GM12878 (cell line): ENCODE measurements at regions not wholly inside any gene's neighbourhood (a gene's known extent, or its start where the extent isn't known, plus 50 kb on each side); places are given as distances from the start of the nearest gene placed in this dataset.

Experiments used
- ATF7 ChIP-seq: fragments of 450-650 bp; IDR thresholded peaks from 2 replicates; pipeline ENCODE4 v1.6.1; 2016; ENCODE audit warnings: low read depth, mild to moderate bottlenecking
- BCL11A ChIP-seq: IDR thresholded peaks from 2 replicates; pipeline ENCODE4 v1.6.1; 2011; ENCODE audit warnings: low read depth, low read length
- BHLHE40 ChIP-seq, 2 experiments: fragments of 450-650 bp in 1 of 2; IDR thresholded peaks; 2 replicates each; pipeline ENCODE4 v1.6.1; 2011 to 2017; ENCODE audit warnings: low read depth in 2 of 2, borderline replicate concordance in 1 of 2, improper control_type of control experiment in 1 of 2, low read length in 1 of 2, mild to moderate bottlenecking in 1 of 2
- CREB1 ChIP-seq: IDR thresholded peaks from 2 replicates; pipeline ENCODE4 v1.6.1; 2012; ENCODE audit warnings: low read depth, mild to moderate bottlenecking, inconsistent platforms
- EGR1 ChIP-seq, 2 experiments: IDR thresholded peaks; 1 replicate in 1 of 2; 2 replicates in 1 of 2; pipeline ENCODE4 v1.6.1; 2011 to 2012; ENCODE audit warnings: low read depth in 2 of 2, low read length in 2 of 2, borderline replicate concordance in 1 of 2, mild to moderate bottlenecking in 1 of 2, moderate library complexity in 1 of 2
- ESRRA ChIP-seq: IDR thresholded peaks from 2 replicates; pipeline ENCODE4 v1.6.1; 2012; ENCODE audit warnings: mild to moderate bottlenecking, low read length, improper control_type of control experiment
- JUNB ChIP-seq: IDR thresholded peaks from 2 replicates; pipeline ENCODE4 v1.6.1; 2016; ENCODE audit warnings: antibody characterized with exemption, mild to moderate bottlenecking
- KDM1A ChIP-seq: fragments of 200-600 bp; sonication (generic); IDR thresholded peaks from 2 replicates; pipeline ENCODE4 v1.6.1; 2016; ENCODE audit warnings: borderline replicate concordance
- MXI1 ChIP-seq: fragments of 150-350 bp; IDR thresholded peaks from 2 replicates; pipeline ENCODE4 v1.6.1; 2011; ENCODE audit warnings: low read depth, mild to moderate bottlenecking, inconsistent platforms, low read length, improper control_type of control experiment
- RAD21 ChIP-seq: IDR thresholded peaks from 2 replicates; pipeline ENCODE4 v1.6.1; 2011; ENCODE audit warnings: mild to moderate bottlenecking, low read depth, low read length, moderate library complexity; ENCODE audit not compliant: insufficient read depth
- RAD51 ChIP-seq: fragments of 450-650 bp; IDR thresholded peaks from 2 replicates; pipeline ENCODE4 v1.6.1; 2016; ENCODE audit warnings: moderate library complexity, mild to moderate bottlenecking, inconsistent platforms
- RB1 ChIP-seq: fragments of 450-650 bp; formaldehyde crosslinking; IDR thresholded peaks from 2 replicates; pipeline ENCODE4 v1.6.1; 2017; ENCODE audit warnings: mild to moderate bottlenecking, borderline replicate concordance
- SRF ChIP-seq, 2 experiments: IDR thresholded peaks; 2 replicates each; pipeline ENCODE4 v1.6.1; 2011; ENCODE audit warnings: low read depth in 2 of 2, low read length in 2 of 2, mild to moderate bottlenecking in 1 of 2, moderate library complexity in 1 of 2
- YY1 ChIP-seq: IDR thresholded peaks from 2 replicates; pipeline ENCODE4 v1.6.1; 2011; ENCODE audit warnings: low read depth, mild to moderate bottlenecking, low read length
- ZNF217 ChIP-seq: fragments of 450-650 bp; IDR thresholded peaks from 2 replicates; pipeline ENCODE4 v1.6.1; 2017; ENCODE audit warnings: antibody characterized with exemption, mild to moderate bottlenecking
- ZNF274 ChIP-seq: IDR thresholded peaks from one replicate; pipeline ENCODE4 v1.8.0; 2011; ENCODE audit not compliant: insufficient read length, insufficient read depth
- TF ChIP-seq, protein P1 (sequence below): IDR thresholded peaks from 2 replicates; pipeline ENCODE4 v1.6.1; 2012; ENCODE audit warnings: low read length, inconsistent platforms
- TF ChIP-seq, protein P2 (sequence below): fragments of 450-650 bp; IDR thresholded peaks from 2 replicates; pipeline ENCODE4 v1.6.1; 2017; ENCODE audit warnings: low read depth, mild to moderate bottlenecking, moderate library complexity
- TF ChIP-seq, protein P3 (sequence below): fragments of 450-650 bp; IDR thresholded peaks from 2 replicates; pipeline ENCODE4 v1.6.1; 2017; ENCODE audit warnings: mild to moderate bottlenecking, low read depth, inconsistent platforms; ENCODE audit not compliant: poor library complexity, severe bottlenecking
- TF ChIP-seq, protein P4 (sequence below): fragments of 450-650 bp; IDR thresholded peaks from 2 replicates; pipeline ENCODE4 v1.6.1; 2018; ENCODE audit warnings: borderline replicate concordance, mild to moderate bottlenecking; ENCODE audit not compliant: partially characterized antibody
- TF ChIP-seq, protein P5 (sequence below): fragments of 450-650 bp; IDR thresholded peaks from 2 replicates; pipeline ENCODE4 v1.6.1; 2016; ENCODE audit warnings: mild to moderate bottlenecking

DNA sequence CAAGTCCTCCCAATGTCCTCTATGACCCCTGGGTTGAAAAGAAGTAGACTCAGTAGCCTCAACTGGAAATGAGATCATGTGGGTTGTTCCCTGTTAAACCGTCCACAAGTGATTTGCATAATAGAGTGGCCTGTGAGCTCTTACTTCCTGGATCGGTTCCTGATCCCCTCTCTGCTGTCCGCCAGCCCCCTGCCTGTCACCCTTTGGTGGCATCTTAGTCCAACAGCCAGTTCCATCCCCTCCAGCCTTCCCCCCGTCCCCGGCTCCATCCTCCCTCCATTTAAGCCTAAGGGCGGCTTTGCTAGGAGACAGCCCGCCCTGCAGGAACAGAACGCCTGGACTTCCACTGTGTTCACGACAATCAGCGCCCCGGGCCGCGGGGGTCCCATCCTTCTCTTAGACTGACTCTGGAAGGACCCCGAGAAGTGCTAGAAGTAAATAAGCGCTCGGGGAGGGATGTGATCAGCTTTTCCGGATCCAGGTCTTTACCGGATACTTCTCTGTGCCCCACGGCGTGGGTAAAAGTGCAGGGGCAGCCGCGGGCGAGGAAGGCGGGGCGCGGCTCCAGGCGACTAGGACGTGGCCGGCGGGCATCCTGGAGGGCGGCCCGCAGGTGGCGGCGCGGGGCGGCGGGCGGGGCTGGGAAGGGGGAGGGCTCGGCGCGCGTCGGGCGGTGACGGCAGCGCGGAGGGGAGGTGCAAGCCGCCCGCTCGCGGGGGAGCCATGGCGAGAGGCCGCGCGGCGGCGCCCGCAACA lies 51.2 kb upstream of the ULK4 start (continued):
- TF ChIP-seq, protein P1, sequence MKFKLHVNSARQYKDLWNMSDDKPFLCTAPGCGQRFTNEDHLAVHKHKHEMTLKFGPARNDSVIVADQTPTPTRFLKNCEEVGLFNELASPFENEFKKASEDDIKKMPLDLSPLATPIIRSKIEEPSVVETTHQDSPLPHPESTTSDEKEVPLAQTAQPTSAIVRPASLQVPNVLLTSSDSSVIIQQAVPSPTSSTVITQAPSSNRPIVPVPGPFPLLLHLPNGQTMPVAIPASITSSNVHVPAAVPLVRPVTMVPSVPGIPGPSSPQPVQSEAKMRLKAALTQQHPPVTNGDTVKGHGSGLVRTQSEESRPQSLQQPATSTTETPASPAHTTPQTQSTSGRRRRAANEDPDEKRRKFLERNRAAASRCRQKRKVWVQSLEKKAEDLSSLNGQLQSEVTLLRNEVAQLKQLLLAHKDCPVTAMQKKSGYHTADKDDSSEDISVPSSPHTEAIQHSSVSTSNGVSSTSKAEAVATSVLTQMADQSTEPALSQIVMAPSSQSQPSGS = peak; percentile 82; the same call in 1 of the 2 replicates
- TF ChIP-seq RAD51 = peak; percentile 39; the same call in 1 of the 2 replicates
- no peak for TF ChIP-seq KDM1A
- peak; percentile 78 for TF ChIP-seq CREB1
- 0 out of 3 replicates have a peak, but pooled peaks of 1 of the 2 experiments have one; percentile 6 for TF ChIP-seq EGR1 (IDR thresholded peaks at IDR 0.05; ENCODE audit: borderline replicate concordance in 1 of 2, low read depth in 2 of 2, low read length in 2 of 2)
- no peak for TF ChIP-seq ZNF274
- TF ChIP-seq ATF7 = peak; percentile 74
- no peak for TF ChIP-seq RAD21
- TF ChIP-seq YY1 = peak; percentile 79; the same call in 1 of the 2 replicates
- TF ChIP-seq MXI1 = no peak
- TF ChIP-seq, protein P2, sequence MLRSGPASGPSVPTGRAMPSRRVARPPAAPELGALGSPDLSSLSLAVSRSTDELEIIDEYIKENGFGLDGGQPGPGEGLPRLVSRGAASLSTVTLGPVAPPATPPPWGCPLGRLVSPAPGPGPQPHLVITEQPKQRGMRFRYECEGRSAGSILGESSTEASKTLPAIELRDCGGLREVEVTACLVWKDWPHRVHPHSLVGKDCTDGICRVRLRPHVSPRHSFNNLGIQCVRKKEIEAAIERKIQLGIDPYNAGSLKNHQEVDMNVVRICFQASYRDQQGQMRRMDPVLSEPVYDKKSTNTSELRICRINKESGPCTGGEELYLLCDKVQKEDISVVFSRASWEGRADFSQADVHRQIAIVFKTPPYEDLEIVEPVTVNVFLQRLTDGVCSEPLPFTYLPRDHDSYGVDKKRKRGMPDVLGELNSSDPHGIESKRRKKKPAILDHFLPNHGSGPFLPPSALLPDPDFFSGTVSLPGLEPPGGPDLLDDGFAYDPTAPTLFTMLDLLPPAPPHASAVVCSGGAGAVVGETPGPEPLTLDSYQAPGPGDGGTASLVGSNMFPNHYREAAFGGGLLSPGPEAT = peak; percentile 86; the same call in 1 of the 2 replicates
- 0 out of 2 replicates have a peak, but pooled peaks have one; percentile 24 for TF ChIP-seq ZNF217
- TF ChIP-seq, protein P3, sequence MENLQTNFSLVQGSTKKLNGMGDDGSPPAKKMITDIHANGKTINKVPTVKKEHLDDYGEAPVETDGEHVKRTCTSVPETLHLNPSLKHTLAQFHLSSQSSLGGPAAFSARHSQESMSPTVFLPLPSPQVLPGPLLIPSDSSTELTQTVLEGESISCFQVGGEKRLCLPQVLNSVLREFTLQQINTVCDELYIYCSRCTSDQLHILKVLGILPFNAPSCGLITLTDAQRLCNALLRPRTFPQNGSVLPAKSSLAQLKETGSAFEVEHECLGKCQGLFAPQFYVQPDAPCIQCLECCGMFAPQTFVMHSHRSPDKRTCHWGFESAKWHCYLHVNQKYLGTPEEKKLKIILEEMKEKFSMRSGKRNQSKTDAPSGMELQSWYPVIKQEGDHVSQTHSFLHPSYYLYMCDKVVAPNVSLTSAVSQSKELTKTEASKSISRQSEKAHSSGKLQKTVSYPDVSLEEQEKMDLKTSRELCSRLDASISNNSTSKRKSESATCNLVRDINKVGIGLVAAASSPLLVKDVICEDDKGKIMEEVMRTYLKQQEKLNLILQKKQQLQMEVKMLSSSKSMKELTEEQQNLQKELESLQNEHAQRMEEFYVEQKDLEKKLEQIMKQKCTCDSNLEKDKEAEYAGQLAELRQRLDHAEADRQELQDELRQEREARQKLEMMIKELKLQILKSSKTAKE = peak; percentile 31
- TF ChIP-seq RB1 = peak; percentile 59; the same call in 1 of the 2 replicates
- TF ChIP-seq, protein P4, sequence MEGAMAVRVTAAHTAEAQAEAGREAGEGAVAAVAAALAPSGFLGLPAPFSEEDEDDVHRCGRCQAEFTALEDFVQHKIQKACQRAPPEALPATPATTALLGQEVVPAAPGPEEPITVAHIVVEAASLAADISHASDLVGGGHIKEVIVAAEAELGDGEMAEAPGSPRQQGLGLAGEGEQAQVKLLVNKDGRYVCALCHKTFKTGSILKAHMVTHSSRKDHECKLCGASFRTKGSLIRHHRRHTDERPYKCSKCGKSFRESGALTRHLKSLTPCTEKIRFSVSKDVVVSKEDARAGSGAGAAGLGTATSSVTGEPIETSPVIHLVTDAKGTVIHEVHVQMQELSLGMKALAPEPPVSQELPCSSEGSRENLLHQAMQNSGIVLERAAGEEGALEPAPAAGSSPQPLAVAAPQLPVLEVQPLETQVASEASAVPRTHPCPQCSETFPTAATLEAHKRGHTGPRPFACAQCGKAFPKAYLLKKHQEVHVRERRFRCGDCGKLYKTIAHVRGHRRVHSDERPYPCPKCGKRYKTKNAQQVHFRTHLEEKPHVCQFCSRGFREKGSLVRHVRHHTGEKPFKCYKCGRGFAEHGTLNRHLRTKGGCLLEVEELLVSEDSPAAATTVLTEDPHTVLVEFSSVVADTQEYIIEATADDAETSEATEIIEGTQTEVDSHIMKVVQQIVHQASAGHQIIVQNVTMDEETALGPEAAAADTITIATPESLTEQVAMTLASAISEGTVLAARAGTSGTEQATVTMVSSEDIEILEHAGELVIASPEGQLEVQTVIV = peak; percentile 52
- peak in 1 of 2 experiments; percentile 14; a peak in 2 of 4 replicates for TF ChIP-seq BHLHE40 (IDR thresholded peaks at IDR 0.05; ENCODE audit: borderline replicate concordance in 1 of 2, low read depth in 2 of 2, low read length in 1 of 2)
- no peak; the same call in 1 of the 2 replicates for TF ChIP-seq ESRRA
- TF ChIP-seq, protein P5, sequence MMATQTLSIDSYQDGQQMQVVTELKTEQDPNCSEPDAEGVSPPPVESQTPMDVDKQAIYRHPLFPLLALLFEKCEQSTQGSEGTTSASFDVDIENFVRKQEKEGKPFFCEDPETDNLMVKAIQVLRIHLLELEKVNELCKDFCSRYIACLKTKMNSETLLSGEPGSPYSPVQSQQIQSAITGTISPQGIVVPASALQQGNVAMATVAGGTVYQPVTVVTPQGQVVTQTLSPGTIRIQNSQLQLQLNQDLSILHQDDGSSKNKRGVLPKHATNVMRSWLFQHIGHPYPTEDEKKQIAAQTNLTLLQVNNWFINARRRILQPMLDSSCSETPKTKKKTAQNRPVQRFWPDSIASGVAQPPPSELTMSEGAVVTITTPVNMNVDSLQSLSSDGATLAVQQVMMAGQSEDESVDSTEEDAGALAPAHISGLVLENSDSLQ = peak; percentile 87
- TF ChIP-seq BCL11A = 0 out of 2 replicates have a peak, but pooled peaks have one; percentile 49
- peak; percentile 34 for TF ChIP-seq JUNB
- TF ChIP-seq SRF (IDR thresholded peaks at IDR 0.05; ENCODE audit: low read depth in 2 of 2, low read length in 2 of 2) = no peak
